ENCODE measurements at regions not wholly inside any gene's neighbourhood (a gene's known extent, or its start where the extent isn't known, plus 50 kb on each side); places are given as distances from the start of the nearest gene placed in this dataset.
A peak's percentile ranks its signal among the peaks of the same experiment; 100 is the strongest.

DNA sequence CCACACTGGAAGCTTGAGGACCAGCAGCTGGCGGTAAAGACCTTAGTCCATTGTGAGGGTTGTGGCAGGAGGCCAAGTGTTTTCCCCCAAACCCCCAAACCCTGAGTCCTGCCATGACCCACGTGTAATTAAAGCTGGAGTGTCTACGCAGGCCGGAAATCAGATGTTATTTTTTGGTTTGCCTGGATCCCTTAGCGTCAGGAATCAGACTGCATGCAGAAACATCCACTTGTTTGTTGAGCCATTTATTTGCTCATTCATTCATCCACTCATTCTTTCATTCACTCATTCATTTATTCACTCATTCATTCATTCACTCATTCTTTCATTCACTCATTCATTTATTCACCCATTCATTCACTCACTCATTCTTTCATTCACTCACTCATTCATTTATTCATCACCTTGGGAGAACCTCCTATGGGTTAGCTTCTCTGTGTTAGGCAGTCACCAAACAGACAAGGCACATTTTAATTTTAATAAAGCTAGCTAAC is 313.1 kb downstream of the MAF start:
- ChIA-PET POLR2A (no interaction called here), CTCF (no interaction called here)
- DNase-seq (ENCODE audit: extremely low spot score): no peak
- TF ChIP-seq, protein P1, sequence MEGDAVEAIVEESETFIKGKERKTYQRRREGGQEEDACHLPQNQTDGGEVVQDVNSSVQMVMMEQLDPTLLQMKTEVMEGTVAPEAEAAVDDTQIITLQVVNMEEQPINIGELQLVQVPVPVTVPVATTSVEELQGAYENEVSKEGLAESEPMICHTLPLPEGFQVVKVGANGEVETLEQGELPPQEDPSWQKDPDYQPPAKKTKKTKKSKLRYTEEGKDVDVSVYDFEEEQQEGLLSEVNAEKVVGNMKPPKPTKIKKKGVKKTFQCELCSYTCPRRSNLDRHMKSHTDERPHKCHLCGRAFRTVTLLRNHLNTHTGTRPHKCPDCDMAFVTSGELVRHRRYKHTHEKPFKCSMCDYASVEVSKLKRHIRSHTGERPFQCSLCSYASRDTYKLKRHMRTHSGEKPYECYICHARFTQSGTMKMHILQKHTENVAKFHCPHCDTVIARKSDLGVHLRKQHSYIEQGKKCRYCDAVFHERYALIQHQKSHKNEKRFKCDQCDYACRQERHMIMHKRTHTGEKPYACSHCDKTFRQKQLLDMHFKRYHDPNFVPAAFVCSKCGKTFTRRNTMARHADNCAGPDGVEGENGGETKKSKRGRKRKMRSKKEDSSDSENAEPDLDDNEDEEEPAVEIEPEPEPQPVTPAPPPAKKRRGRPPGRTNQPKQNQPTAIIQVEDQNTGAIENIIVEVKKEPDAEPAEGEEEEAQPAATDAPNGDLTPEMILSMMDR (IDR thresholded peaks at IDR 0.05; ENCODE audit: control extremely low read depth, extremely low read depth, low read depth, missing control alignments): no peak

DNA sequence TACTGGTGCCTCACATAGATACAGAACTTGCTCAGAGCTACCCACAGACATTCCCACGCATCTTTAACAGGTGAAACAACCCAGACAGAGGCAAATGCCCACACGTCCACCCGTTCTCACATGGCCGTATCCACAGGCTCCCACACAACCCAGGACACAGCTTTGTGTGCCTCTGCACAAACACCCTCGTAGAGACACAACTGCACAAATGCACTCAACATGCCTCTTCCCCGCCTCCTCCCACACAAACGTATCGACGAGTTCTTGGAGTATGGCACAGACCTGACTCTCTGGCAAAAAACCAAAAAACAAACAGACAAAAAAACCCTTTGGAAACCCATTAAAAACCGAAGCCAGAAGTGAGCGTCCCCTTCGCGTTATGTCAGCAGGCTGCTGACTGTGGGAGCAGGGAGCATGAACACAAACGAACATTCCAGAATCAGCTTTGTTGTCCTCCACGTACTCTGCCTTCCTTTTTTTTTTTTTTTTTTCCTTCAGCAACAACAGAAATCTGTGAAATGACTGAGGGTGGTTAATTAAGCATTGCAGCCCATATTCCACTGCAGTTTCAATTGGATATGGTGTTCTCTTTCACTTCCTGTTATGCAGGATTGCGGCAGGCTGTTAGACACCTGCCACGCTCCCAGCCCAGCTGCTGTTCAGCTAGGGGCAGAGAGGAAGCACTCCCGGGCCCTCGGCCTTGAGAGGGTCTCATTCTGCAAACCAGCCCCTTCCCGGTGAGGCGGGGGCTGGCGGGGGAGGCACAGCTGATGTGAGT is 313.7 kb downstream of the MAF start:
- TF ChIP-seq, protein P1 (IDR thresholded peaks at IDR 0.05; ENCODE audit: control extremely low read depth, extremely low read depth, low read depth, missing control alignments): no peak

DNA sequence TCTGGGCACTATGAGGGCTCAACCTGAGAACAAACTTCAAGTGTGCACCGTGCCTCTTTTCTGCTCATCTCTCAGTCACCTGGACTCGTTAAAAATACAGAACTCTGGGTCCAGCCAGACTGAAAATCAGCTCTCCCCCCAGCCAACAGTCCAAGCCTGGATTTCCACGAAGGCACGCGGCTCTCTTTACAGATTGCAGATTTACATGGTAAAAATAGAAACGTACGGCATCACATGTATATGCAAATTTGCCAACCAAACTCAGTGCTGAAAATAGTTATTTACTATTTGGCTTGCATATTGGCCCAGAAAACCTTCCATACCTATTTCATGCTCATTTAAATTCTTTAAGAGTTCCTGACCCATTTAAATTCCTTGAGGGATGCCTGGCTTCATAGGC is 315.8 kb downstream of the MAF start:
- ChIA-PET POLR2A (no interaction called here), CTCF (no interaction called here)
- TF ChIP-seq, protein P1 (IDR thresholded peaks at IDR 0.05; ENCODE audit: control extremely low read depth, extremely low read depth, low read depth, missing control alignments): no peak
- DNase-seq (ENCODE audit: extremely low spot score): no peak

More for the DNA sequence above, 313.7 kb downstream of the MAF start:
- POLR2A ChIA-PET: no interaction called here
- peak; percentile 42 for DNase-seq (ENCODE audit: extremely low spot score)
- CTCF ChIA-PET: no interaction called here

DNA sequence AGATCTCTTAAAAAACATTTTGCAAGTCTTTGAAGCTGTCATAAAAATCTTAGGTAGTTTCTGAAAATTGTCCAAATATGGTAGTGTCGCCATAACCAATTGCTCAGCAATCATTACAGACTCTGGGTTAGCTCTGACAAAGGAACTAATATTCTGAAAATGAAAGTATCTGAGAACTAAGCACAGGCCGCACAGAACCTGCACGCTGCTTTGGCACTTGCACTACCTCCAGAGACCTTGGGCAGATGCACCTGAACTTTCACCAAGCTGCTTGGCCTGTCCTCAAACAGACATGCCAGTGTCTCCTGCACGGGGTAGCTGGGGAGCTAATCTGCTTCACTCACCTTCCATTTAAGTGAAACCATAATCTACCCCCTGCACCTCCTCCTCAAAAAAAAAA is 317.0 kb downstream of the MAF start:
- TF ChIP-seq, protein P1 (IDR thresholded peaks at IDR 0.05; ENCODE audit: control extremely low read depth, extremely low read depth, low read depth, missing control alignments): no peak
- ChIA-PET POLR2A (no interaction called here), CTCF (interaction anchor here (1.2 kb wide), 1 partner anchor 25 kb away, joined by 3 read pairs; no protein-coding TSS in a partner anchor)
- no peak for DNase-seq (ENCODE audit: extremely low spot score)

DNA sequence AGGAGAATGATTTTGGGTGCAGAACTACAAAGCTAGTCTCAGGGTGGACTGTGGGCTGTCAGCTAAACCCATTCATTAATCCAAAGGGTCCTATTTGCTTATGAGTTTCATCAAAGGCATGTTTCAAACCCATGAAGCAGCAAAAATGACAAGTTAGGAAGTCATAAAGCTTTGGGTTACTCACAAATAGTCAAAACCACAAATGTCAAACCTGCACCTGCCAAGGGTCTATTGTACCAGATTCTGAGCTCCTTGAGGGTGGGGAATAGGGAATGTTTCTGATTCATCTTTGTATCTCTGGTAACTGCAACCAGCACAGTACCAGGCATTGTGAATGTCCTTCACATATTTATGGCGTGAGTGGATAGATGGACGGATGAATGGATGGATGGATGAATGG is 317.7 kb downstream of the MAF start:
- DNase-seq (ENCODE audit: extremely low spot score): no peak
- TF ChIP-seq, protein P1 (IDR thresholded peaks at IDR 0.05; ENCODE audit: control extremely low read depth, extremely low read depth, low read depth, missing control alignments): no peak
- ChIA-PET POLR2A (no interaction called here), CTCF (no interaction called here)

DNA sequence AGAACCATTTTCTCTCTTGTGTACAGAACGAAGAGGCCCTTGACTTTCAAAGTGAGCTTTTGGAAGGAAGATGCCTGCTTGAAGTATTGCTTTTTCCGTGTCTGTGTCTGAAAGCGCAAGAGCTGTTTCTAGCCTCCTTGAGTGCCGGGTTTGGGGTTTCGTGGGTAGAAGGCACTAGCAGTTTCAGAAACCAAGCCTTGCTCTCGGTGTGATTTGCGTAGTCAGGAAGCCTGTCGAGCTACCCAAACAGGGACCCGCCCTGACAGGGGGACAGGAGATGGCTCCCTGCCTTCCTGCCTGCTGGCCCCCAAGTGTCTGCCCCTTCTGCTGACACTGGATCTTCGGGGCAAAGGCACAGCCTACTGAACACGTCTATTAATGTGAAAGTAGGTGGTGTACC is 322.0 kb downstream of the MAF start:
- TF ChIP-seq, protein P1 (IDR thresholded peaks at IDR 0.05; ENCODE audit: control extremely low read depth, extremely low read depth, low read depth, missing control alignments): no peak
- POLR2A ChIA-PET: no interaction called here
- CTCF ChIA-PET: no interaction called here
- DNase-seq (ENCODE audit: extremely low spot score): no peak
